Hepatocyte (in vitro differentiated cells): ENCODE measurements at regions not wholly inside any gene's neighbourhood (a gene's known extent, or its start where the extent isn't known, plus 50 kb on each side); places are given as distances from the start of the nearest gene placed in this dataset.

Experiments used
- CTCF ChIP-seq: fragments of 200-600 bp; sonication (generic); IDR thresholded peaks from 2 replicates; pipeline ENCODE4 v1.5.1; 2016; ENCODE audit warnings: antibody characterized with exemption, mild to moderate bottlenecking; ENCODE audit not compliant: poor library complexity
- EZH2phosphoT487 ChIP-seq: fragments of 200-600 bp; sonication (generic); IDR thresholded peaks from one replicate; pipeline ENCODE4 v1.6.1; 2018; ENCODE audit warnings: antibody characterized with exemption, mild to moderate bottlenecking, low read depth, moderate library complexity; ENCODE audit not compliant: unreplicated experiment, severe bottlenecking

GRCh38 chr1:73803380-73803779, 394.6 kb downstream of the LRRIQ3 start:
- no peak for TF ChIP-seq CTCF
- no peak for TF ChIP-seq EZH2phosphoT487
